ENCODE measurements at regions not wholly inside any gene's neighbourhood (a gene's known extent, or its start where the extent isn't known, plus 50 kb on each side); places are given as distances from the start of the nearest gene placed in this dataset.

GRCh38 chr5:68919988-68920490 is 173.8 kb upstream of the SLC30A5 start:
- H3K9me3 Mint-ChIP-seq = peaks cover 6% of the 10 kb centered on the region
- H3K79me2 ChIP-seq (ENCODE audit: low read depth) = no peaks in the 10 kb centered on the region
- no peak overlapping the region for H3K9ac ChIP-seq
- no peaks in the 10 kb centered on the region for H4K20me1 ChIP-seq (ENCODE audit: low read depth)
- no peak overlapping the region for H2AFZ ChIP-seq (replicated peaks)
- H3K4me2 ChIP-seq = no peak overlapping the region
- H3K4me1 Mint-ChIP-seq = peaks cover 3% of the 10 kb centered on the region
- H3K4me1 ChIP-seq = peaks cover 5% of the 10 kb centered on the region
- H3K4me3 ChIP-seq = no peak overlapping the region
- no peak for DNase-seq (ENCODE audit: low spot score)
- H3K9me3 ChIP-seq (ENCODE audit: low read depth) = no peaks in the 10 kb centered on the region
- no peak overlapping the region for H3K4me3 Mint-ChIP-seq
- H3K36me3 Mint-ChIP-seq = no peaks in the 10 kb centered on the region
- no peak overlapping the region for H3K27ac Mint-ChIP-seq
- no peak overlapping the region for H3K27ac ChIP-seq
- H3F3A ChIP-seq (ENCODE audit: low read depth) = no peaks in the 10 kb centered on the region
- no peaks in the 10 kb centered on the region for H3K27me3 Mint-ChIP-seq (ENCODE audit: insufficient read depth, low read depth)
- no peaks in the 10 kb centered on the region for H3K27me3 ChIP-seq
- TF ChIP-seq EZH2 (IDR thresholded peaks at IDR 0.05) = no peak
- no peak for TF ChIP-seq EZH2phosphoT487 (IDR thresholded peaks at IDR 0.05)
- TF ChIP-seq CTCF (IDR thresholded peaks at IDR 0.05) = no peak
- H3K36me3 ChIP-seq = no peaks in the 10 kb centered on the region

GRCh38 chr5:68920888-68921287 is 172.9 kb upstream of the SLC30A5 start:
- Histone ChIP-seq H4K20me1 (ENCODE audit: low read depth) (no peaks in the 10 kb centered on the region), H3K4me2 (no peak overlapping the region), H3K4me3 (no peak overlapping the region), H3K36me3 (no peaks in the 10 kb centered on the region), H3K4me1 (peaks cover 5% of the 10 kb centered on the region), H3K27ac (no peak overlapping the region), H3K27me3 (no peaks in the 10 kb centered on the region), H3K9ac (no peak overlapping the region), H2AFZ (replicated peaks) (no peak overlapping the region), H3F3A (ENCODE audit: low read depth) (no peaks in the 10 kb centered on the region), H3K79me2 (ENCODE audit: low read depth) (no peaks in the 10 kb centered on the region), H3K9me3 (ENCODE audit: low read depth) (no peaks in the 10 kb centered on the region)
- H3K27ac Mint-ChIP-seq = no peak overlapping the region
- H3K9me3 Mint-ChIP-seq = peaks cover 6% of the 10 kb centered on the region
- no peak for DNase-seq (ENCODE audit: low spot score)
- H3K36me3 Mint-ChIP-seq = no peaks in the 10 kb centered on the region
- no peaks in the 10 kb centered on the region for H3K27me3 Mint-ChIP-seq (ENCODE audit: insufficient read depth, low read depth)
- H3K4me3 Mint-ChIP-seq = no peak overlapping the region
- TF ChIP-seq EZH2phosphoT487 (IDR thresholded peaks at IDR 0.05) (no peak), EZH2 (IDR thresholded peaks at IDR 0.05) (no peak), CTCF (IDR thresholded peaks at IDR 0.05) (no peak)
- H3K4me1 Mint-ChIP-seq = peaks cover 4% of the 10 kb centered on the region

- Mint-ChIP-seq H3K4me3 (no peak overlapping the region), H3K27ac (no peak overlapping the region), H3K4me1 (peaks cover 4% of the 10 kb centered on the region), H3K27me3 (ENCODE audit: insufficient read depth, low read depth) (no peaks in the 10 kb centered on the region), H3K36me3 (no peaks in the 10 kb centered on the region), H3K9me3 (peaks cover 7% of the 10 kb centered on the region)
- no peak overlapping the region for H3K4me2 ChIP-seq
- H2AFZ ChIP-seq (replicated peaks) = no peak overlapping the region
- DNase-seq (ENCODE audit: low spot score) = no peak
- no peaks in the 10 kb centered on the region for H3K9me3 ChIP-seq (ENCODE audit: low read depth)
- H3K79me2 ChIP-seq (ENCODE audit: low read depth) = no peaks in the 10 kb centered on the region
- H3K36me3 ChIP-seq = no peaks in the 10 kb centered on the region
- no peaks in the 10 kb centered on the region for H4K20me1 ChIP-seq (ENCODE audit: low read depth)
- H3K27ac ChIP-seq = no peak overlapping the region
- TF ChIP-seq EZH2phosphoT487 (IDR thresholded peaks at IDR 0.05) (no peak), EZH2 (IDR thresholded peaks at IDR 0.05) (no peak), CTCF (IDR thresholded peaks at IDR 0.05) (no peak)
- H3K9ac ChIP-seq = no peak overlapping the region
- no peaks in the 10 kb centered on the region for H3K27me3 ChIP-seq
- no peak overlapping the region for H3K4me3 ChIP-seq
- no peaks in the 10 kb centered on the region for H3F3A ChIP-seq (ENCODE audit: low read depth)
- peaks cover 5% of the 10 kb centered on the region for H3K4me1 ChIP-seq
Observed at GRCh38 chr5:68922172-68922987, 171.4 kb upstream of the SLC30A5 start.

Measured in neural progenitor cell (in vitro differentiated cells).